Heart left ventricle (tissue), 16 donors: ENCODE measurements at regions not wholly inside any gene's neighbourhood (a gene's known extent, or its start where the extent isn't known, plus 50 kb on each side); places are given as distances from the start of the nearest gene placed in this dataset.

Experiments used
- ATAC-seq, 4 donors: fragments of 200-7000 bp; cut with Tn5 transposase; one replicate each; pipeline ENCODE4 v1.9.1; 2020 to 2022; ENCODE audit warnings: moderate library complexity in 4 of 4, mild to moderate bottlenecking in 3 of 4, moderate number of reproducible peaks in 1 of 4
- DNase-seq, 5 donors: peaks; one replicate each; pipeline ENCODE4 v3.0.0-alpha.2; 2020
- H3K27ac ChIP-seq, 12 donors: fragments of 200-600 bp; sonication (generic) in 4 of 12; one replicate each; pipeline versions ENCODE4 v1.5.0 to v1.8.0; 2016 to 2022; ENCODE audit warnings: mild to moderate bottlenecking in 2 of 12
- H3K27me3 ChIP-seq, 9 donors: fragments of 200-600 bp; sonication (generic) in 2 of 9; one replicate each; pipeline versions ENCODE4 v1.5.1 to v1.8.0; 2016 to 2022; ENCODE audit warnings: mild to moderate bottlenecking in 3 of 9
- H3K36me3 ChIP-seq, 9 donors: fragments of 200-600 bp; sonication (generic) in 2 of 9; one replicate each; pipeline versions ENCODE4 v1.5.0 to v1.8.0; 2018 to 2022; ENCODE audit warnings: mild to moderate bottlenecking in 2 of 9
- H3K4me1 ChIP-seq, 12 donors: fragments of 200-600 bp; sonication (generic) in 4 of 12; one replicate each; pipeline versions ENCODE4 v1.5.0 to v1.8.0; 2016 to 2022; ENCODE audit warnings: mild to moderate bottlenecking in 3 of 12
- H3K4me3 ChIP-seq, 12 donors: fragments of 200-600 bp; sonication (generic) in 4 of 12; one replicate each; pipeline versions ENCODE4 v1.5.0 to v1.8.0; 2017 to 2022; ENCODE audit warnings: mild to moderate bottlenecking in 9 of 12, moderate library complexity in 4 of 12
- H3K9me3 ChIP-seq, 12 donors: fragments of 200-600 bp; sonication (generic) in 4 of 12; one replicate each; pipeline versions ENCODE4 v1.5.0 to v1.8.0; 2016 to 2022; ENCODE audit warnings: mild to moderate bottlenecking in 1 of 12
- POLR2A ChIP-seq, 2 donors: fragments of 450-650 bp; IDR thresholded peaks; one replicate each; pipeline ENCODE4 v1.6.1; 2017; ENCODE audit warnings: antibody characterized with exemption in 2 of 2, mild to moderate bottlenecking in 2 of 2, moderate library complexity in 2 of 2
- WGBS, 4 donors: extraction: QIAGEN DNeasy Blood & Tissue Kit in 2 of 4; methylation state at CpG; one replicate each; pipeline versions ENCODE4 v1.1.5 to v1.1.7; 2013 to 2018; 5-methylcytosine and 5-hydroxymethylcytosine counted together
- intact Hi-C, 10 donors: fragments of 100-400 bp; cut with DNase I; formaldehyde crosslinking; loops; one replicate each; pipeline versions ENCODE4 v1.11.1 to v1.14.2; 2022
- TF ChIP-seq, protein P1 (sequence below), 12 donors: fragments of 200-600 bp; sonication (generic) in 4 of 12; IDR thresholded peaks; one replicate each; pipeline versions ENCODE4 v1.5.0 to v1.8.0; 2018 to 2022; ENCODE audit warnings: antibody characterized with exemption in 12 of 12, mild to moderate bottlenecking in 5 of 12
- donor health status: ischemic (EF 13 %, LVEDD 7.1; RV severe dilation, severe dysfunction).
- donor health status: healthy with polysubstance abuse.
- donor health status: DM: no; HTN: yes; CAD: no.
- donor health status: DM: no; HTN: no; CAD: no.
- donor health status: ischemic (EF 25% LVEDD 6.9; RV normal size, moderate dysfunction).
- donor health status: ischemic (EF 25% LVEDD 5.7; RV mildly dilated, moderate dysfunction).
- donor health status: healthy.
- donor health status: DM: yes; HTN: yes; CAD: no.
- donor health status: ischemic (EF 35%, LVEDD 5.7; RV mildly dilated, moderate dysfunction).
- donor health status: nonischemic (EF 11% LVEDD 7.7; RV severe dilation, severe dysfunction).
- donor health status: DM: yes; HTN: yes; CAD: no.
- donor health status: PGD.
- donor health status: ischemic (EF 29% LVEDD 5.4; RV normal size, mild dysfunction).
- donor health status: nonischemic (EF 23%, LVEDD 6.1; RV moderate dilation, normal function).

DNA sequence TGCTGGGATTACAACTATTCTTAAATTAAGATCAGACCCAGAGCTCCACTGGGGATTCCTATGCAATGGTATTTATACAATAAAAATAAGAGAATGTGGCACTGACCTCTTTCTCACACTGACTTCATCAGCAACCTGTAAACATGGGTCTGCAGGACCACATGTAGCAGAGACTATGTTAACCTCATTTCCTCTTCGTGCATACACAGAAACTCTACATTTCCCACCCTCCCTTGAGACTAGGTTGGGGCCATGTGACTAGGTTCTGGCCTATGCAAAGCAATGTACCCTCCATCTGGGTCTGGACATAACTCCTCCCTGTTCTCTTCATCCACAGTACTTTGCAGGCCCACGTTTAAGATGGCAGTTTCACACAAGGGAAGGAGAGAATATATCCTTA, 514.4 kb upstream of the CHAC2 start:
- H3K27ac ChIP-seq: no peak overlapping the region
- H3K9me3 ChIP-seq: no peaks in the 10 kb centered on the region
- ATAC-seq (no peak), DNase-seq (no peak)
- H3K4me3 ChIP-seq: no peak overlapping the region
- TF ChIP-seq, protein P1, sequence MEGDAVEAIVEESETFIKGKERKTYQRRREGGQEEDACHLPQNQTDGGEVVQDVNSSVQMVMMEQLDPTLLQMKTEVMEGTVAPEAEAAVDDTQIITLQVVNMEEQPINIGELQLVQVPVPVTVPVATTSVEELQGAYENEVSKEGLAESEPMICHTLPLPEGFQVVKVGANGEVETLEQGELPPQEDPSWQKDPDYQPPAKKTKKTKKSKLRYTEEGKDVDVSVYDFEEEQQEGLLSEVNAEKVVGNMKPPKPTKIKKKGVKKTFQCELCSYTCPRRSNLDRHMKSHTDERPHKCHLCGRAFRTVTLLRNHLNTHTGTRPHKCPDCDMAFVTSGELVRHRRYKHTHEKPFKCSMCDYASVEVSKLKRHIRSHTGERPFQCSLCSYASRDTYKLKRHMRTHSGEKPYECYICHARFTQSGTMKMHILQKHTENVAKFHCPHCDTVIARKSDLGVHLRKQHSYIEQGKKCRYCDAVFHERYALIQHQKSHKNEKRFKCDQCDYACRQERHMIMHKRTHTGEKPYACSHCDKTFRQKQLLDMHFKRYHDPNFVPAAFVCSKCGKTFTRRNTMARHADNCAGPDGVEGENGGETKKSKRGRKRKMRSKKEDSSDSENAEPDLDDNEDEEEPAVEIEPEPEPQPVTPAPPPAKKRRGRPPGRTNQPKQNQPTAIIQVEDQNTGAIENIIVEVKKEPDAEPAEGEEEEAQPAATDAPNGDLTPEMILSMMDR (IDR thresholded peaks at IDR 0.05): no peak
- 80 to 89% (median 83%) methylated on average over 2 of the region's 2 CpGs for WGBS, 4 donors
- intact Hi-C loops: no loop called here
- no peaks in the 10 kb centered on the region for H3K36me3 ChIP-seq
- no peaks in the 10 kb centered on the region for H3K27me3 ChIP-seq
- H3K4me1 ChIP-seq: peaks cover 0 to 7% (median 0%) of the 10 kb centered on the region in 12 donors

DNA sequence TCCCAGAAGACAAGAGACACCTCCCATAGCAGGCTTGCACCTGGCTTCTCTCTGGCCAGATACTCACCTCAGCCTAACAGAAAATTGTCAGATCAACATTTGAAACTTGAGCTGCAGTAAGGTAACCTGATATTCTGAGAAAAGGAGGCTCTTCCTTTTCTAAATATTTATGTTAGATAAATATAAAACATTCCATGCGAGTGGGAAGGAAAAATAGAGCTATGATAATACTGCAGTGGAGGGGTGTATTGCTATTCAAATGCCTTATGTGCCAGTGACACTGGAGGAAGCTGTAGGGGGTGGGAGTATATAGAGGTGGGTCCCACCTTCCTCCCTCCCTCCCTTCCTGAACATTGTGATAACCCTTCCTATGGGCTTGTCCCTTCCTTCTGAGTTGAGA, 515.5 kb upstream of the CHAC2 start:
- intact Hi-C loops: no loop called here
- no peaks in the 10 kb centered on the region for H3K27me3 ChIP-seq
- no peak overlapping the region for H3K4me3 ChIP-seq
- WGBS, 4 donors: 0 to 68% (median 58%) methylated on average over 1 of the region's 1 CpG
- no peak overlapping the region for H3K27ac ChIP-seq
- peak in 1 of 4 donors; percentile 48 for ATAC-seq
- peaks cover 0 to 11% (median 0%) of the 10 kb centered on the region in 12 donors for H3K4me1 ChIP-seq
- TF ChIP-seq, protein P1 (IDR thresholded peaks at IDR 0.05): no peak
- H3K9me3 ChIP-seq: no peaks in the 10 kb centered on the region
- H3K36me3 ChIP-seq: no peaks in the 10 kb centered on the region
- DNase-seq: no peak

DNA sequence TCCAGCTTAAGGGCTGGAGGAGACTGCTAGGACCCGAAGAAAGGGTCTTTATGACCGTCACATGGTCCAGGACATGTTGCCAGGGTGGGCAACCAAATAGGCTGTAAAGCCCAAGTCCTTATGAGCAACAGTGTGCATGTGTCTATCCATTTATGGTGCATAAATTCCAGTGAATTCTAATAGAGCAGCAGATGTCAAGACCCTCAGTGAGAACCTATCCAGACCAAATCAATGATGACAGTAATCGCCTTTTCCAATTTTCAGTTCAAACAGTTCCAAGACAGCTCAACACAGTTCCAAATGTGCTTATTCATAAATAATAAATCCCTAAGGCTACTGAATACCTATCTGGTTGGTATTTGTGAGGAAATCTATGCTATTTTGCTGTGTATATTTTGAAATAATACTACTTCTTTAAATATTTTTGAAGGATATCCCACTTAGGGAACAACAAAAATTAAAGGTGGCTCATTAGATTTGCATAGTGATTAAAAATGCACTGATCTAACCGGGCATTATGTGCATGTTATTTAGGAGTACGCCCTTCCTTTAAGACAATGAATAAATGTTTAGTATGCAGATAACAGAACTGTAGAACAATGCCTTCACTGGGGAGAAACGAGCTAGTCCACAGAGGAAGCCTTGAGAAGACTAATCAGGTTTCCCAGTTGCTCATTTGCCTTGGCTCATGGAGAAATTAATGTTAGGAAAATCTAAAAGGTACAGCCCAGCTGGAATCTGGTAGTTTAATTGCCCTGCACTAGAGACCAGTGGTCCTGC, 519.5 kb upstream of the CHAC2 start:
- H3K27ac ChIP-seq: peak overlapping the region in 8 of 12 donors; percentile 8 to 70 (median 48)
- DNase-seq (no peak), ATAC-seq (peak; percentile 42 to 90 (median 66))
- intact Hi-C loops: loop anchor here in 1 of 10 donors (5.0 kb wide), 1 partner anchor 76 kb away; no protein-coding TSS in a partner anchor
- no peak overlapping the region for H3K4me3 ChIP-seq
- WGBS, 4 donors: 79 to 82% (median 80%) methylated on average over 6 of the region's 6 CpGs
- H3K36me3 ChIP-seq: no peaks in the 10 kb centered on the region
- TF ChIP-seq, protein P1 (IDR thresholded peaks at IDR 0.05): no peak
- TF ChIP-seq POLR2A (IDR thresholded peaks at IDR 0.05): no peak
- H3K9me3 ChIP-seq: no peaks in the 10 kb centered on the region
- peaks cover 0 to 11% (median 0%) of the 10 kb centered on the region in 12 donors for H3K4me1 ChIP-seq
- no peaks in the 10 kb centered on the region for H3K27me3 ChIP-seq

DNA sequence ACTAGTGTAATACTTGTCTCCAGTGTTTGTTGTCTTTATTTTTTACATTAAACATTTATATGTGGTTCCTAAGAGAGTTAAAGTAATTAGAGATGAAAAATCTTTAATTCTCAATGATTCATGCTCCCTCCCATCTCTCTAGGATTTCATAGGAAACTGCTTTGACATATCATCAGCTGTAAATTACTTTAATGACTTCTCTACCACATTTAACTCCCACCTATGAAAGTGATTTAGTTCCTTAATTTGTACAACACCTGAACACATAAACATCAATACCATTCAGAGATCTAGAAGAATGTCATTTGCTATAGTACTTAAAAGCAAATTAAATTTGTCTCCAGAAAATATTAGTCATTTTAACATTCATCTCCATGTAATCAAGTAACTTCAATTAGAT, 524.2 kb upstream of the CHAC2 start:
- TF ChIP-seq POLR2A (IDR thresholded peaks at IDR 0.05): no peak
- TF ChIP-seq, protein P1 (IDR thresholded peaks at IDR 0.05): no peak
- no peak for ATAC-seq

More for the DNA sequence above, 524.2 kb upstream of the CHAC2 start:
- Histone ChIP-seq H3K36me3 (no peaks in the 10 kb centered on the region), H3K4me1 (peaks cover 0 to 4% (median 0%) of the 10 kb centered on the region in 12 donors), H3K4me3 (no peak overlapping the region), H3K9me3 (no peaks in the 10 kb centered on the region), H3K27ac (no peak overlapping the region), H3K27me3 (no peaks in the 10 kb centered on the region)
- DNase-seq: no peak
- intact Hi-C loops: no loop called here
